Hepatocyte (in vitro differentiated cells): ENCODE measurements at regions not wholly inside any gene's neighbourhood (a gene's known extent, or its start where the extent isn't known, plus 50 kb on each side); places are given as distances from the start of the nearest gene placed in this dataset.

Experiments used
- EZH2 ChIP-seq: fragments of 200-600 bp; sonication (generic); IDR thresholded peaks from 2 replicates; pipeline ENCODE4 v1.6.1; 2016; ENCODE audit warnings: antibody characterized with exemption, mild to moderate bottlenecking, borderline replicate concordance
- EZH2phosphoT487 ChIP-seq: fragments of 200-600 bp; sonication (generic); IDR thresholded peaks from one replicate; pipeline ENCODE4 v1.6.1; 2018; ENCODE audit warnings: antibody characterized with exemption, mild to moderate bottlenecking, low read depth, moderate library complexity; ENCODE audit not compliant: unreplicated experiment, severe bottlenecking
- TF ChIP-seq, protein P1 (sequence below): fragments of 200-600 bp; sonication (generic); IDR thresholded peaks from 2 replicates; pipeline ENCODE4 v1.5.1; 2016; ENCODE audit warnings: antibody characterized with exemption, mild to moderate bottlenecking; ENCODE audit not compliant: poor library complexity

DNA sequence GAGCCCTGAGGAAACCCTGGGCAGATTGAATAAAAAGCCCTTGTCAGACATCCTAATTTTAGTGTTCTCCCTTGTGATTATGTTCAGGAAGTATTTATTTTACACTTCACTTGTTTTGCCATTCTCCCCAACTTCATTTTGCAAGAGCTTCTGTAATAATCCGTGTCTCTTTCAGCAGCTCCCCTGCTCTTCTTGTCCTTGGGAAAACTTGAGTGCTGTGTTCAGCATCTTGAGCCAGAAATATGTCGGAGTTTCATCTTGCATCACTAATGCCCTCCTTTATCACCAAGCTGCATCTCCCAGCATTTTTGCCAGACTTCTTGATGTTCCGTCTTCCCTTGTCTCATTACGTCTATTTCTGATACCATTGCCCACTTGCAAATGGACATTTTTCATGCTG is 486.5 kb upstream of the EEF2KMT start:
- TF ChIP-seq, protein P1, sequence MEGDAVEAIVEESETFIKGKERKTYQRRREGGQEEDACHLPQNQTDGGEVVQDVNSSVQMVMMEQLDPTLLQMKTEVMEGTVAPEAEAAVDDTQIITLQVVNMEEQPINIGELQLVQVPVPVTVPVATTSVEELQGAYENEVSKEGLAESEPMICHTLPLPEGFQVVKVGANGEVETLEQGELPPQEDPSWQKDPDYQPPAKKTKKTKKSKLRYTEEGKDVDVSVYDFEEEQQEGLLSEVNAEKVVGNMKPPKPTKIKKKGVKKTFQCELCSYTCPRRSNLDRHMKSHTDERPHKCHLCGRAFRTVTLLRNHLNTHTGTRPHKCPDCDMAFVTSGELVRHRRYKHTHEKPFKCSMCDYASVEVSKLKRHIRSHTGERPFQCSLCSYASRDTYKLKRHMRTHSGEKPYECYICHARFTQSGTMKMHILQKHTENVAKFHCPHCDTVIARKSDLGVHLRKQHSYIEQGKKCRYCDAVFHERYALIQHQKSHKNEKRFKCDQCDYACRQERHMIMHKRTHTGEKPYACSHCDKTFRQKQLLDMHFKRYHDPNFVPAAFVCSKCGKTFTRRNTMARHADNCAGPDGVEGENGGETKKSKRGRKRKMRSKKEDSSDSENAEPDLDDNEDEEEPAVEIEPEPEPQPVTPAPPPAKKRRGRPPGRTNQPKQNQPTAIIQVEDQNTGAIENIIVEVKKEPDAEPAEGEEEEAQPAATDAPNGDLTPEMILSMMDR, result no peak
- TF ChIP-seq EZH2, result no peak
- TF ChIP-seq EZH2phosphoT487, result no peak
